ENCODE measurements at regions not wholly inside any gene's neighbourhood (a gene's known extent, or its start where the extent isn't known, plus 50 kb on each side); places are given as distances from the start of the nearest gene placed in this dataset.

GRCh38 chr5:143629871-143630659, 181.9 kb upstream of the HMHB1 start (continued):
- TF ChIP-seq TERF1 (CRISPR knock-in tag; IDR thresholded peaks at IDR 0.05) (no peak), MLXIP (CRISPR knock-in tag; IDR thresholded peaks at IDR 0.05; ENCODE audit: borderline replicate concordance) (no peak), ZNF574 (CRISPR knock-in tag; IDR thresholded peaks at IDR 0.05) (no peak), ZNF263 (CRISPR knock-in tag; IDR thresholded peaks at IDR 0.05) (no peak), ZNF281 (CRISPR knock-in tag; IDR thresholded peaks at IDR 0.05; ENCODE audit: borderline replicate concordance) (no peak), NCOR1 (IDR thresholded peaks at IDR 0.05; ENCODE audit: borderline replicate concordance, low read length) (no peak), ZNF670 (CRISPR knock-in tag; IDR thresholded peaks at IDR 0.05; ENCODE audit: borderline replicate concordance) (no peak), SAFB2 (CRISPR knock-in tag; IDR thresholded peaks at IDR 0.05; ENCODE audit: borderline replicate concordance, low read depth) (no peak), EEA1 (CRISPR knock-in tag; IDR thresholded peaks at IDR 0.05; ENCODE audit: borderline replicate concordance) (no peak), KAT7 (CRISPR knock-in tag; IDR thresholded peaks at IDR 0.05; ENCODE audit: borderline replicate concordance) (peak; percentile 32; the same call in 1 of the 2 replicates), ZNF800 (CRISPR knock-in tag; IDR thresholded peaks at IDR 0.05) (no peak), ZFAT (CRISPR knock-in tag; conservative IDR thresholded peaks at IDR 0.05) (no peak), SMAD1 (CRISPR knock-in tag; IDR thresholded peaks at IDR 0.05; ENCODE audit: borderline replicate concordance, low read depth) (no peak), REL (CRISPR knock-in tag; conservative IDR thresholded peaks at IDR 0.05) (no peak), PHF21A (CRISPR knock-in tag; IDR thresholded peaks at IDR 0.05) (no peak), ZNF549 (CRISPR knock-in tag; IDR thresholded peaks at IDR 0.05) (no peak), ZNF782 (CRISPR knock-in tag; IDR thresholded peaks at IDR 0.05; ENCODE audit: borderline replicate concordance) (no peak)

All from HepG2 (cell line).